Adrenal gland (tissue), 9 donors: ENCODE measurements at regions not wholly inside any gene's neighbourhood (a gene's known extent, or its start where the extent isn't known, plus 50 kb on each side); places are given as distances from the start of the nearest gene placed in this dataset.

Experiments
- DNase-seq, 7 donors: peaks; one replicate each; pipeline ENCODE4 v3.0.0-alpha.2; 2019 to 2020
- H3K27ac ChIP-seq, 5 donors: fragments of 200-600 bp; sonication (generic) in 4 of 5; 1 replicate in 3 of 5; 2 replicates in 2 of 5; pipeline versions ENCODE4 v1.5.1 to v1.8.0; 2016 to 2020; ENCODE audit warnings: mild to moderate bottlenecking in 1 of 5
- H3K27me3 ChIP-seq: fragments of 200-600 bp; 2 replicates; pipeline ENCODE4 v1.8.0; 2021
- H3K36me3 ChIP-seq, 2 donors: fragments of 200-600 bp; replicated peaks in 1 of 2; 1 replicate in 1 of 2; 2 replicates in 1 of 2; pipeline versions ENCODE4 v1.5.1 to v1.8.0; 2018 to 2022
- H3K4me1 ChIP-seq, 2 donors: fragments of 200-600 bp; replicated peaks in 1 of 2; 1 replicate in 1 of 2; 2 replicates in 1 of 2; pipeline versions ENCODE4 v1.5.1 to v1.8.0; 2018 to 2021
- H3K4me3 ChIP-seq, 4 donors: fragments of 200-600 bp; sonication (generic) in 3 of 4; one replicate each; pipeline ENCODE4 v1.5.1; 2016 to 2018
- H3K9me3 ChIP-seq, 3 donors: fragments of 200-600 bp; sonication (generic) in 1 of 3; replicated peaks in 1 of 3; 1 replicate in 2 of 3; 2 replicates in 1 of 3; pipeline versions ENCODE4 v1.5.1 to v1.8.0; 2016 to 2021
- CTCF ChIP-seq, 6 experiments: fragments of 450-650 bp in 4 of 6; fragments of 200-600 bp in 2 of 6; sonication (generic) in 1 of 6; IDR thresholded peaks; 1 replicate in 5 of 6; 2 replicates in 1 of 6; pipeline versions ENCODE4 v1.5.1 to v1.8.0; 2016 to 2021; ENCODE audit warnings: antibody characterized with exemption in 6 of 6, mild to moderate bottlenecking in 2 of 6, moderate library complexity in 1 of 6
- POLR2A ChIP-seq, 2 donors: fragments of 450-650 bp; IDR thresholded peaks; one replicate each; pipeline ENCODE4 v1.6.1; 2017; ENCODE audit warnings: antibody characterized with exemption in 2 of 2, mild to moderate bottlenecking in 2 of 2, moderate library complexity in 1 of 2
- WGBS, 4 donors: extraction: QIAGEN DNeasy Blood & Tissue Kit in 2 of 4; methylation state at CpG; one replicate each; pipeline versions ENCODE4 v1.1.5 to v1.1.7; 2013 to 2017; 5-methylcytosine and 5-hydroxymethylcytosine counted together
- intact Hi-C, 2 donors: fragments of 100-400 bp; cut with DNase I; formaldehyde crosslinking; loops; one replicate each; pipeline versions ENCODE4 v1.14.1 to v1.15.0; 2022 to 2023
- donor health status: healthy with polysubstance abuse.
- donor health status: Bipolar disorder and iron deficiency.
- donor health status: DM: yes; HTN: yes; CAD: no.
- donor health status: DM: no; HTN: no; CAD: no.
- donor health status: DM: no; HTN: no; CAD: no.

- no peak overlapping the region for H3K27ac ChIP-seq
- DNase-seq = no peak
- no peaks in the 10 kb centered on the region for H3K27me3 ChIP-seq
- no peaks in the 10 kb centered on the region for H3K4me1 ChIP-seq
- H3K4me3 ChIP-seq = no peak overlapping the region
- TF ChIP-seq POLR2A (IDR thresholded peaks at IDR 0.05) = no peak
- no peak for TF ChIP-seq CTCF (IDR thresholded peaks at IDR 0.05)
- intact Hi-C loops = no loop called here
- no peaks in the 10 kb centered on the region for H3K36me3 ChIP-seq
- no peaks in the 10 kb centered on the region for H3K9me3 ChIP-seq
Observed at GRCh38 chr16:66219491-66219890, 147.0 kb upstream of the CDH5 start.

DNA sequence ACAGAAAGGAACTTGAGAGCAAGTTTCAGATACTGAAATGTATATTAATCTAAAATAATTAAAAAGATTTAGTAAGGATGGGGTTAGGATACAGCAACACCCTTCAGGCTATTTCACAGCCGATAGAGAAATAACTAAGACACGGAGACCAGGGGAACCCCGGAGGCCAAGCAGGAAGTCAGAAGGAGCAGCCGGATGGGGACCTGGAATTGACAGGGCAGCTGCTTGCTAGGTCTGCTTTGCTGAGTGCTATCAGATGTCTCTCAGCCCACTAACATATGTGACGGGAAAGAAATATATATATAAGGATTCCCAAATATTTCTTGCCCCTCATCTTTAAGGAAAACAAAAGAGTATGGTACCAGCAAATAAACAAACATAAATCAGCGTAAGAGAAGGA lies 154.1 kb upstream of the CDH5 start:
- WGBS, 4 donors = 30 to 51% (median 50%) methylated on average over 6 of the region's 6 CpGs
- Histone ChIP-seq H3K4me1 (no peaks in the 10 kb centered on the region), H3K27me3 (no peaks in the 10 kb centered on the region), H3K36me3 (no peaks in the 10 kb centered on the region), H3K9me3 (no peaks in the 10 kb centered on the region), H3K4me3 (no peak overlapping the region), H3K27ac (no peak overlapping the region)
- peak in 1 of 7 donors; percentile 14 for DNase-seq
- intact Hi-C loops = no loop called here
- TF ChIP-seq CTCF (IDR thresholded peaks at IDR 0.05) = no peak
- TF ChIP-seq POLR2A (IDR thresholded peaks at IDR 0.05) = no peak

DNA sequence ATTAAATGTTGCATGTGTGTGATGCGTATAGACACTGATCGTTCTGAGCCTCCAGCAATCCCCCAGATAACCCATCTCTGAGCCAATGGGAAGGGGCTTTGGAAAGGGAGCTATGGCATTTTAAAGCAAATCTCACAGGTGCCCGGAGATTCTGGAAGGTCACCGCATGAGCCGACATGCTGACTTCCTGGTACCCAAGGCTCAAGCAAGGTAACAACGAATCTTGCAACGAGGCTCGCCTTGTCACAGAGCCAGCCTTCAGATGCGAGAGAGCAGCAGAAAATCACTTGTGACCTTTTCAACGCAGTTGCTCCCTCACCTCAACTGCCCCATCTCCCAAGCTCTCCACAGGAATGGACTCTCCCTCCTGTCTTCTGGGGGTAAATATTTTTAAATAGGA lies 154.8 kb upstream of the CDH5 start:
- no peaks in the 10 kb centered on the region for H3K36me3 ChIP-seq
- 61 to 85% (median 79%) methylated on average over 8 to 10 of the region's 10 CpGs for WGBS, 4 donors
- no peaks in the 10 kb centered on the region for H3K27me3 ChIP-seq
- intact Hi-C loops = no loop called here
- no peaks in the 10 kb centered on the region for H3K9me3 ChIP-seq
- H3K4me3 ChIP-seq = no peak overlapping the region
- no peak for TF ChIP-seq CTCF (IDR thresholded peaks at IDR 0.05)
- no peak for TF ChIP-seq POLR2A (IDR thresholded peaks at IDR 0.05)
- H3K27ac ChIP-seq = no peak overlapping the region
- no peaks in the 10 kb centered on the region for H3K4me1 ChIP-seq
- peak in 1 of 7 donors; percentile 36 for DNase-seq

GRCh38 chr16:66207883-66208265 lies 158.6 kb upstream of the CDH5 start:
- no peaks in the 10 kb centered on the region for H3K4me1 ChIP-seq
- no peak for DNase-seq
- no peaks in the 10 kb centered on the region for H3K27me3 ChIP-seq
- H3K36me3 ChIP-seq = no peaks in the 10 kb centered on the region
- peak overlapping the region in 1 of 5 donors; percentile 20 for H3K27ac ChIP-seq
- no peak overlapping the region for H3K4me3 ChIP-seq
- TF ChIP-seq POLR2A (IDR thresholded peaks at IDR 0.05) (no peak), CTCF (IDR thresholded peaks at IDR 0.05) (no peak)
- 74 to 83% (median 75%) methylated on average over 5 of the region's 5 CpGs for whole genome bisulfite sequencing, 4 donors
- no peaks in the 10 kb centered on the region for H3K9me3 ChIP-seq
- intact Hi-C loops = no loop called here
